Superior temporal gyrus (tissue), 1 donor: ENCODE measurements at regions not wholly inside any gene's neighbourhood (a gene's known extent, or its start where the extent isn't known, plus 50 kb on each side); places are given as distances from the start of the nearest gene placed in this dataset.

Source experiments
- DNase-seq: peaks from one replicate; pipeline ENCODE4 v3.0.0-alpha.2; 2016; ENCODE audit errors: extremely low spot score

- no peak for DNase-seq
Observed at GRCh38 chr9:107953556-107954125, 464.1 kb upstream of the KLF4 start.

DNA sequence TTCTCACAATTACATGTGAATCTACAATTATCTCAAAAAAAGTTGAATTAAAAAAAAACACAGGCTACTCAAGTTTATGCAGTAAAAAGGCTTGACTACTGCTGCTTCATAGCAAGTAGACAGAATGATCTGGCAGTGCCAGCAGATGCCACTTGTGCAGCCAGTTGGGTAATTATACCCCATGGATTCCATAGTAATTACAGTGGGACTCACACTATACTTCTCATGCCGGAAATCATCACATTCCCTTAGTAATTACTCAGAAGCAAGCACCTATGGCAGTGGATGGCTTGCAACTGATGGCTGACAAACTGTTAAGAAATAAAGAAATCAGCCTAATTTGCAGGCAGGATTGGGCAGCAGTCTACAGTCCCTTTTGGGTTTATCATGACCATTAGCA lies 463.2 kb upstream of the KLF4 start:
- no peak for DNase-seq

GRCh38 chr9:107951511-107951910 lies 461.9 kb upstream of the KLF4 start:
- no peak for DNase-seq

DNA sequence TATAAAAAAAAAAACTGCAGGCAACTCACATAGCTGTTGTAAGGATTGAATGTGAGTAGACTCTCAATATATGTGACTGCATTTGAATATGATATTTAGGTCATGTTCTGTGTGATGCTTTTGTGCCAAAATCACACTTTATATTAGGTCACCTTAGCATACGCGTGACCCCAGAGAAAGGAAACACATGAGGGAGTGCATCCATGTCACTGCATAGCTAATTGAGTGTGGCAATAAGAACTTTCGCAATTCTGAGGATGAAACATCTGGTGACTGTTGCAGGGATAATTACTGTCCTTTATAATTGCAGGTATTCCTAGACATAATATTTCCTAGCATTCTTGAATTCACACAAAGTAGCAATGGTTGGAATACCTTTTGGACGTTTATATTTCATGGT lies 459.5 kb upstream of the KLF4 start:
- no peak for DNase-seq

DNA sequence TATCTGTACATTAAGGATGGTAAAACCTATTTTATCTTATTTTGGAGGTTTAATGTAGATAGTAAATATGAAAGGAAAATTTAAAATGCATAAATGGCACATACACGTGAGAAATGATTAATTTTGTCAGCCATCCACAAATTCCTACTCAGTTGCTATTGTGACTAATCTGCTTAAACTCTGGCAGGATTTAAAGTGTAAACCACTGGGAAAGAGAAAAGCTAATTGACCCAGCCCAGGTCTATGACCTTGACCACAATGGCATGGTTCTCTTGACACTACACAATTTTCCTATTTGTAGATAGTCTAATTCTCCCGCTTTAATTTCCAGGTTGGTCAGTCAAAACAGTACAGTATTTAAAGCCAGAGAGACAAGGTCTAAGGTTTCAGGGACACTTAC lies 459.0 kb upstream of the KLF4 start:
- no peak for DNase-seq

GRCh38 chr9:107948086-107948485 lies 458.5 kb upstream of the KLF4 start:
- DNase-seq: no peak

DNA sequence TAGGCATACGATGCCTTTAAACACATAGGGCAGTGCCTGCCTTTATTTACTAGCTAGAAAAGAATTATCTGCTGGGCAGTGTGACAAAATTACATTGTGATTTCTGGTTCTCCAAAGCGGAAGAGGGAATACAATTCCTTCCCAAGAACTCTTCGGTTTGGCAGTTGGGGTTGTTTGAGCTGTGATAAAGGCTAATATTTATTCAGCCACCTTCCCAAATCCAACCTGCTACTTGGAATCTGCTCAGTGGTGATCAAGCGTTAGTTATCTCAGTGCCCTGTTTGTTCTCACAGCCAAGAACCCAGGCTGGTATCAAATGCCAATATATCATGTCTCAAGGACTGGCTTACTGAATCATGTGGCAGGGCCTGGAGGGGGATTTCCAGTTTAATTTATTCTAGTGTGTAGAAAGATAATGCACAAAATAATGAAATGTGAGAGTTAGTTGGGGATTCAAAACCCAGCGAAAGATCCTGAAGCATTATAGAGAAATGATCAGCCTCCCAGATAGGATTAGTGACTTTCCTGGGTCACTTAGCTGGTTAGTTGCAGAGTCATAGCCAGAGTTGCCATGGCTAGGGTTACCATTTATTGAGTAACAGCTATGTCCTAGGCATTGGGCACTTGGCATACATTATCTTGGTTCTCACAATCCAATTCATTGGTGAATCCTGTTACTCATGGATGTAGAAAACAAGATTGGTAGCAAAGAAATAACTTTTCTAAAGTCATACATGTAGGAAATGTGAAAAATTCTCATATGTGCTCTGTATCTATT lies 457.0 kb upstream of the KLF4 start:
- DNase-seq: no peak

- DNase-seq: no peak
Observed at GRCh38 chr9:107945961-107946360, 456.4 kb upstream of the KLF4 start.

GRCh38 chr9:107945493-107945892 lies 455.9 kb upstream of the KLF4 start:
- no peak for DNase-seq

GRCh38 chr9:107944387-107944786 lies 454.8 kb upstream of the KLF4 start:
- no peak for DNase-seq

- no peak for DNase-seq
Observed at GRCh38 chr9:107943901-107944300, 454.3 kb upstream of the KLF4 start.

GRCh38 chr9:107942856-107943255 lies 453.3 kb upstream of the KLF4 start:
- no peak for DNase-seq

GRCh38 chr9:107942291-107942690 lies 452.7 kb upstream of the KLF4 start:
- DNase-seq: no peak

- DNase-seq: no peak
Observed at GRCh38 chr9:107940616-107941595, 451.3 kb upstream of the KLF4 start.

- DNase-seq: no peak
Observed at GRCh38 chr9:107938801-107939386, 449.3 kb upstream of the KLF4 start.

- DNase-seq: no peak
Observed at GRCh38 chr9:107935931-107936330, 446.4 kb upstream of the KLF4 start.

DNA sequence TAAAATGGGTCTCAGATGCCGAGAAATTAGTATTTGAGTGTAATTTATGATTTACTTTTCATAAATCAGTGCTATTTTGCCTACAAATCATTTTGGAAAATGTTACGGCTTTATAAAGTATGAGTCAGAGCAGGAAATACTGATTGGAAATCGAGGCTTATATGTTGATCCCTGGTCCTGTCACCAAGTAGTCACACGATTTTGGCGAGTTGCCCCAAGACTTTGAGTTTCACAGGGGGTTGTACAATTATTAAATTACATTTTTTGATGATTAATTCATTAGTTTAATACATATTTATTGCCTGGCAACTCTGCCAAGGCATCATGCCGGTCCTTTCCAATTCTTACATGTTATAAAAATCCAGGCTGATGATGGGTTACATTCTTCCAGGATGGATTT lies 443.9 kb upstream of the KLF4 start:
- DNase-seq: no peak

DNA sequence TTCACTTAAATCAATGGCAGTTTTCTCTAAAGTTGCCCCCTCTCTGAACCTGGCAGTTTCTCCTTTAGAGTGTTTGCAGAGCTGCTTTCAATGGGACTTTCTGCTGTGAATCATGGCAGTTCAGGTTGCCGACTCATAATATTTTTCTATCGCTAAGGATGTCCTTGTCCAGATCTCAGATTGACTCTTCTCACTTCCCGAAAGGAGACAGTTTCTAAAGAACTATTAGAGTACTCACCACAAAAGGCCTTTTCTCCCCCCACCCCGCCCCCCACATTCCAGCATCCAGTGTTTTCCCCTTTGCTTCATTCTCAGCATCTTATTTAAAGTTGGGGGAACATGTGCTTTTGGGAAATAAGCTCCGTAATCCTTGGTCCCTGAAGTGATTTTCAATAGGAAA lies 443.5 kb upstream of the KLF4 start:
- DNase-seq: no peak

- DNase-seq: no peak
Observed at GRCh38 chr9:107932601-107933000, 443.0 kb upstream of the KLF4 start.

DNA sequence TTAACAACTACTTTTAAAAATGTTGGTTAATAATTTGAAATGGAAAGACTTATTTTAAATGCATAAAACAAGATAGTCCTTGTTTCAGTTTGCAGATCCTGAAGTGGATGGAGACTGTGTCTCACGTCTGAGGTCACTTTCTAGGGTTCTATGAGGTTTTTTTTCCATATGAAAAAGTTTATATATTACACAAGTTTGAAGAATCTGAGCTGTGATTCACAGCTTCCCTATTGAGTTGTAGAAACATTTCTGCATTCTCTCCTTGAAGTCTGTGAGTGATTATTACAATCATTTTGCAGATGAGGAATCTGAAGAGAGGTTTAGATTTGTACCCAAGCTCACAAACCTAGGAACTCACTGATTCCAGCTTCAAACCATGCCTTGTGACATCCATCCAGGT lies 442.5 kb upstream of the KLF4 start:
- DNase-seq: no peak

DNA sequence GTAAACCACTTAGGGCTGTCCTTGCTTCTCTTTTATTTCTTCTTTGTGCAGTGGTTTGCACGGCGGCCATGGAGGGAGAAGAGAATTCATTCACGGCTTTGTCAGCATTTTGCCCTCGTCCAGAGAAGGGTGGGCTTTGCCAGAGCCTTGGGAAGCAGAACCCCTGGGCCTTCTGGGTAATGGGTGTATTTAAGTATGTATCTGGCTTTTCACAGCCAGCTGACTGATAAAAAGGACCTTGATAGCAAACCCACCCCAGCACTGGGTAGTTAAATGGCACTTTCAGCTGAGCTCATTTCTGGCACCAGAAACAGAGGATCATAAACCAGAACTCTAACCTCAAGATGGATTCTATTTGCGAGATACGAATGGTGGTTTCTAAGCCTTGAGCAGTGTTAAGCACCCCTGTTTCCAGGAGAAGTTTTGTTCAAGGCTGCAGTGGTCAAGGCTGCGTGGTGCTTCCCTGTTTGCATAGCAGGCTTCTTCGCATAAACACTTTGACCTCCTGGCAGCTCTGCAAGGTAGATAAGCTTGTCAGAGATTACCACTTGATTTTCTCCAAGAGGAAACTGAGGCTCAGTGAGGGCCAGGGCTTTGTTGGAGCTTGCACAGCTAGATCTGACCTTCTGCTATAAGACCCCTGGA lies 441.6 kb upstream of the KLF4 start:
- no peak for DNase-seq

DNA sequence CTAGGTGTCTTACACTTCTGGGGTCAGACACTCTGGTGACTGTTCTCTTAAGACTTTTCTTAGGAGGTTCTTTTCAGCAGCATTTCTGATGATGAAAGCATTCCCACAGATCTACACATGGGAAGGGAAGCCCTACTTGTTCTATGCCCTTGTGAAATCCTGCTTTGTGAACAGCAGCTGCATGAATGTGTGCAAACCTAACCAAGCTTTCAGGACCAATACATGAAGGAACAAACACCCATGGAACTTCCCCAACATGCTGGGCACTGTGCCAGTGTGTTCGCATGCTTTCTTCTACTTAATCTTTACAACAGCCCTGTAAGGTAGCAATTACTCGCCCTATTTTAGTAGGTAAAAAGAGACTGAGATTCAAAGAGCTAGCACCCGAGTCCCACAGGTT lies 439.9 kb upstream of the KLF4 start:
- no peak for DNase-seq
